HCT116 (cell line): ENCODE measurements at regions not wholly inside any gene's neighbourhood (a gene's known extent, or its start where the extent isn't known, plus 50 kb on each side); places are given as distances from the start of the nearest gene placed in this dataset.
"Not testable (repeated sequence)": the region's sequence is repeated elsewhere in the genome, so short reads cannot be mapped to it uniquely, and the experiment has no call there.

ENCODE experiments used
- ATAC-seq: fragments of 200-7000 bp; cut with Tn5 transposase; 2 replicates; pipeline ENCODE4 v1.9.1; 2020; ENCODE audit warnings: mild to moderate bottlenecking, moderate library complexity
- BruUV-seq: library from RNA; stranded (reverse); fragments of 400-500 nt; replicated peaks from 2 replicates; lab custom pipeline; 2021; lab: Mats Ljungman, UMichigan
- CTCF ChIA-PET: fragments of 300-600 bp; sonication (Branson Sonifier 250); formaldehyde crosslinking; loops from one replicate; lab custom pipeline; 2021; ENCODE audit warnings: antibody characterized with exemption; lab: Charles Lee
- POLR2A ChIA-PET: fragments of 300-600, 350-600 bp; sonication (Branson Sonifier 250); formaldehyde crosslinking; loops from one replicate; lab custom pipeline; 2021; ENCODE audit warnings: antibody characterized with exemption; lab: Charles Lee
- RAD21 ChIA-PET, 2 experiments: fragments of 300-600 bp; sonication (Branson Sonifier 250); formaldehyde crosslinking; loops; one replicate each; lab custom pipeline; 2023; ENCODE audit warnings: low total read pairs in 2 of 2; ENCODE audit not compliant: uncharacterized antibody in 2 of 2, unreplicated experiment in 2 of 2, low non-redundant PET in 1 of 2; lab: Charles Lee
- DNase-seq: peaks from one replicate; pipeline ENCODE4 v3.0.0-alpha.2; 2010; ENCODE audit warnings: low read depth, low spot score
- H2AFZ ChIP-seq: fragments of 200-600 bp; shearing (Covaris generic), sonication (generic); 2 replicates; pipeline ENCODE4 v1.6.1; 2017; ENCODE audit warnings: low read depth, mixed run types, mixed read lengths, antibody characterized with exemption, low read length; ENCODE audit not compliant: poor library complexity, severe bottlenecking
- H3K27ac ChIP-seq: 2 replicates; pipeline ENCODE4 v1.5.1; 2012; ENCODE audit warnings: low read depth, low read length
- H3K27me3 ChIP-seq: fragments of 200-600 bp; sonication (generic); 2 replicates; pipeline ENCODE4 v1.6.1; 2016; ENCODE audit warnings: mixed run types, low read length, mixed read lengths; ENCODE audit not compliant: insufficient read depth
- H3K36me3 ChIP-seq, 2 experiments: fragments of 200-500 bp in 1 of 2; fragments of 200-600 bp in 1 of 2; sonication (Bioruptor generic) in 1 of 2; sonication (generic) in 1 of 2; 2 replicates each; pipeline versions ENCODE4 v1.5.1 to v1.6.1; 2014 to 2016; ENCODE audit warnings: low read length in 2 of 2, inconsistent platforms in 1 of 2, mixed read lengths in 1 of 2, mixed run types in 1 of 2; ENCODE audit not compliant: insufficient read depth in 2 of 2, control insufficient read depth in 1 of 2
- H3K4me1 ChIP-seq, 2 experiments: fragments of 200-600 bp in 1 of 2; sonication (generic) in 1 of 2; 2 replicates each; pipeline versions ENCODE4 v1.5.1 to v1.6.1; 2012 to 2017; ENCODE audit warnings: low read length in 2 of 2, inconsistent platforms in 1 of 2, mild to moderate bottlenecking in 1 of 2, mixed read lengths in 1 of 2, mixed run types in 1 of 2, moderate library complexity in 1 of 2; ENCODE audit not compliant: insufficient read depth in 2 of 2, control insufficient read depth in 1 of 2
- H3K4me2 ChIP-seq: fragments of 200-600 bp; sonication (generic); 2 replicates; pipeline ENCODE4 v1.6.1; 2017; ENCODE audit warnings: mixed run types, low read length, mixed read lengths
- H3K4me3 ChIP-seq, 2 experiments: fragments of 200-600 bp in 1 of 2; sonication (generic) in 1 of 2; replicated peaks in 1 of 2; 2 replicates each; pipeline ENCODE4 v1.5.1; 2011 to 2016; ENCODE audit warnings: low read length in 2 of 2, control low read depth in 1 of 2, low read depth in 1 of 2, mild to moderate bottlenecking in 1 of 2, mixed read lengths in 1 of 2, mixed run types in 1 of 2
- H3K79me2 ChIP-seq: fragments of 200-600 bp; sonication (generic); 2 replicates; pipeline ENCODE4 v1.6.1; 2017; ENCODE audit warnings: mild to moderate bottlenecking, mixed run types, low read length, moderate library complexity, mixed read lengths; ENCODE audit not compliant: insufficient read depth
- H3K9ac ChIP-seq: fragments of 200-600 bp; sonication (generic); 2 replicates; pipeline ENCODE4 v1.6.1; 2016; ENCODE audit warnings: low read length, mixed read lengths
- H3K9me2 ChIP-seq: fragments of 200-600 bp; sonication (generic), shearing (Covaris generic); 2 replicates; pipeline ENCODE4 v1.6.1; 2017; ENCODE audit warnings: mixed run types, mild to moderate bottlenecking, moderate library complexity; ENCODE audit not compliant: insufficient read depth
- H3K9me3 ChIP-seq, 2 experiments: fragments of 200-500 bp in 1 of 2; fragments of 200-600 bp in 1 of 2; sonication (Bioruptor generic) in 1 of 2; sonication (generic) in 1 of 2; 2 replicates each; pipeline ENCODE4 v1.6.1; 2014 to 2017; ENCODE audit warnings: low read length in 2 of 2, mixed read lengths in 2 of 2, inconsistent platforms in 1 of 2, low read depth in 1 of 2, mild to moderate bottlenecking in 1 of 2, mixed run types in 1 of 2, moderate library complexity in 1 of 2; ENCODE audit not compliant: control insufficient read depth in 1 of 2, insufficient read depth in 1 of 2
- H4K20me1 ChIP-seq: fragments of 200-600 bp; sonication (generic), shearing (Covaris generic); 2 replicates; pipeline ENCODE4 v1.6.1; 2017; ENCODE audit warnings: mixed run types, mild to moderate bottlenecking, moderate library complexity; ENCODE audit not compliant: insufficient read depth
- CBX3 ChIP-seq: IDR thresholded peaks from 2 replicates; pipeline ENCODE4 v1.6.1; 2012; ENCODE audit warnings: low read depth
- CEBPB ChIP-seq: IDR thresholded peaks from 2 replicates; pipeline ENCODE4 v1.6.1; 2012; ENCODE audit warnings: low read depth
- CTCF ChIP-seq, 3 experiments: fragments of 200-600 bp in 1 of 3; sonication (generic) in 1 of 3; IDR thresholded peaks in 2 of 3; conservative IDR thresholded peaks in 1 of 3; 2 replicates each; pipeline ENCODE4 v1.5.1; 2012 to 2017; ENCODE audit warnings: low read depth in 2 of 3, low read length in 2 of 3, antibody characterized with exemption in 1 of 3, borderline replicate concordance in 1 of 3, control low read depth in 1 of 3, mild to moderate bottlenecking in 1 of 3, mixed read lengths in 1 of 3, mixed run types in 1 of 3, moderate library complexity in 1 of 3; ENCODE audit not compliant: insufficient read depth in 1 of 3
- EGR1 ChIP-seq: IDR thresholded peaks from 2 replicates; pipeline ENCODE4 v1.6.1; 2012; ENCODE audit warnings: low read depth
- ELF1 ChIP-seq: IDR thresholded peaks from 2 replicates; pipeline ENCODE4 v1.6.1; 2012; ENCODE audit warnings: low read depth, borderline replicate concordance
- EZH2 ChIP-seq: fragments of 200-600 bp; sonication (generic); IDR thresholded peaks from 2 replicates; pipeline ENCODE4 v1.6.1; 2017; ENCODE audit warnings: antibody characterized with exemption, mixed run types
- EZH2phosphoT487 ChIP-seq: fragments of 200-600 bp; IDR thresholded peaks from 2 replicates; pipeline ENCODE4 v1.6.1; 2018; ENCODE audit warnings: antibody characterized with exemption, borderline replicate concordance
- FOSL1 ChIP-seq: IDR thresholded peaks from 2 replicates; pipeline ENCODE4 v1.6.1; 2012; ENCODE audit warnings: low read depth
- JUND ChIP-seq: IDR thresholded peaks from 2 replicates; pipeline ENCODE4 v1.6.1; 2012
- MAX ChIP-seq: IDR thresholded peaks from 2 replicates; pipeline ENCODE4 v1.6.1; 2012
- POLR2AphosphoS5 ChIP-seq: IDR thresholded peaks from 2 replicates; pipeline ENCODE4 v1.6.1; 2011; ENCODE audit warnings: mild to moderate bottlenecking, low read depth, low read length, moderate library complexity
- RAD21 ChIP-seq: IDR thresholded peaks from 2 replicates; pipeline ENCODE4 v1.6.1; 2012; ENCODE audit warnings: low read depth, mild to moderate bottlenecking
- SRF ChIP-seq: IDR thresholded peaks from 2 replicates; pipeline ENCODE4 v1.6.1; 2012; ENCODE audit warnings: low read depth
- ZFX ChIP-seq: fragments of 450-650 bp; IDR thresholded peaks from 2 replicates; pipeline ENCODE4 v1.6.1; 2017
- ZNF274 ChIP-seq: fragments of 200-500 bp; sonication (Bioruptor generic); IDR thresholded peaks from 2 replicates; pipeline ENCODE4 v1.6.1; 2014; ENCODE audit warnings: mild to moderate bottlenecking, low read depth, low read length, inconsistent platforms
- intact Hi-C: fragments of 100-400 bp; cut with micrococcal nuclease; formaldehyde crosslinking; loops from 2 replicates; pipeline ENCODE4 v1.10.0; 2022
- TF ChIP-seq, protein P1 (sequence below): IDR thresholded peaks from 2 replicates; pipeline ENCODE4 v1.6.1; 2012; ENCODE audit warnings: low read depth

- H3K27ac ChIP-seq, H3K36me3 ChIP-seq, ATAC-seq, DNase-seq, POLR2A ChIA-PET, H3K9ac ChIP-seq, RAD21 ChIA-PET, BruUV-seq, H3K9me2 ChIP-seq, H3K79me2 ChIP-seq, intact Hi-C loops, H3K4me1 ChIP-seq, H3K4me2 ChIP-seq, H2AFZ ChIP-seq, H4K20me1 ChIP-seq, CTCF ChIA-PET, H3K4me3 ChIP-seq, H3K27me3 ChIP-seq: not testable (repeated sequence)
- peaks cover 5 to 17% of the 10 kb centered on the region in 2 experiments; a peak in 2 of 4 replicates for H3K9me3 ChIP-seq
Observed at GRCh38 chr14:85077716-85078115, 452.2 kb upstream of the FLRT2 start.

GRCh38 chr14:85079842-85080730 is 449.9 kb upstream of the FLRT2 start:
- BruUV-seq: no TSS peak
- CTCF ChIA-PET: no interaction called here
- RAD21 ChIA-PET: no interaction called here
- TF ChIP-seq FOSL1: no peak
- TF ChIP-seq RAD21: no peak
- TF ChIP-seq CTCF (IDR thresholded peaks at IDR 0.05 in 2 of 3, conservative IDR thresholded peaks at IDR 0.05 in 1 of 3; ENCODE audit: borderline replicate concordance in 1 of 3, insufficient read depth in 1 of 3, low read depth in 2 of 3, low read length in 2 of 3): no peak
- no peak for TF ChIP-seq ZNF274
- TF ChIP-seq, protein P1, sequence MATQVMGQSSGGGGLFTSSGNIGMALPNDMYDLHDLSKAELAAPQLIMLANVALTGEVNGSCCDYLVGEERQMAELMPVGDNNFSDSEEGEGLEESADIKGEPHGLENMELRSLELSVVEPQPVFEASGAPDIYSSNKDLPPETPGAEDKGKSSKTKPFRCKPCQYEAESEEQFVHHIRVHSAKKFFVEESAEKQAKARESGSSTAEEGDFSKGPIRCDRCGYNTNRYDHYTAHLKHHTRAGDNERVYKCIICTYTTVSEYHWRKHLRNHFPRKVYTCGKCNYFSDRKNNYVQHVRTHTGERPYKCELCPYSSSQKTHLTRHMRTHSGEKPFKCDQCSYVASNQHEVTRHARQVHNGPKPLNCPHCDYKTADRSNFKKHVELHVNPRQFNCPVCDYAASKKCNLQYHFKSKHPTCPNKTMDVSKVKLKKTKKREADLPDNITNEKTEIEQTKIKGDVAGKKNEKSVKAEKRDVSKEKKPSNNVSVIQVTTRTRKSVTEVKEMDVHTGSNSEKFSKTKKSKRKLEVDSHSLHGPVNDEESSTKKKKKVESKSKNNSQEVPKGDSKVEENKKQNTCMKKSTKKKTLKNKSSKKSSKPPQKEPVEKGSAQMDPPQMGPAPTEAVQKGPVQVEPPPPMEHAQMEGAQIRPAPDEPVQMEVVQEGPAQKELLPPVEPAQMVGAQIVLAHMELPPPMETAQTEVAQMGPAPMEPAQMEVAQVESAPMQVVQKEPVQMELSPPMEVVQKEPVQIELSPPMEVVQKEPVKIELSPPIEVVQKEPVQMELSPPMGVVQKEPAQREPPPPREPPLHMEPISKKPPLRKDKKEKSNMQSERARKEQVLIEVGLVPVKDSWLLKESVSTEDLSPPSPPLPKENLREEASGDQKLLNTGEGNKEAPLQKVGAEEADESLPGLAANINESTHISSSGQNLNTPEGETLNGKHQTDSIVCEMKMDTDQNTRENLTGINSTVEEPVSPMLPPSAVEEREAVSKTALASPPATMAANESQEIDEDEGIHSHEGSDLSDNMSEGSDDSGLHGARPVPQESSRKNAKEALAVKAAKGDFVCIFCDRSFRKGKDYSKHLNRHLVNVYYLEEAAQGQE: no peak
- no peak for TF ChIP-seq POLR2AphosphoS5
- TF ChIP-seq CEBPB: no peak
- TF ChIP-seq JUND: no peak
- no peak for TF ChIP-seq ELF1
- no peak for TF ChIP-seq EZH2
- TF ChIP-seq EZH2phosphoT487: no peak
- TF ChIP-seq CBX3: no peak
- no peak for TF ChIP-seq SRF
- TF ChIP-seq ZFX: no peak
- TF ChIP-seq MAX: no peak
- no peak for TF ChIP-seq EGR1

More at GRCh38 chr14:85079842-85080730, 449.9 kb upstream of the FLRT2 start:
- intact Hi-C loops: no loop called here
- no peaks in the 10 kb centered on the region for H3K79me2 ChIP-seq
- H3K4me2 ChIP-seq: no peak overlapping the region
- H3K4me3 ChIP-seq: no peak overlapping the region
- ATAC-seq (no peak), DNase-seq (no peak)
- H3K36me3 ChIP-seq: no peaks in the 10 kb centered on the region
- H3K27me3 ChIP-seq: no peaks in the 10 kb centered on the region
- POLR2A ChIA-PET: no interaction called here
- no peaks in the 10 kb centered on the region for H3K4me1 ChIP-seq
- H2AFZ ChIP-seq: no peak overlapping the region
- H3K9me3 ChIP-seq: peaks cover 5 to 17% of the 10 kb centered on the region in 2 experiments; a peak in 2 of 4 replicates
- H4K20me1 ChIP-seq: no peaks in the 10 kb centered on the region
- H3K9ac ChIP-seq: no peak overlapping the region
- H3K9me2 ChIP-seq: no peaks in the 10 kb centered on the region
- H3K27ac ChIP-seq: no peak overlapping the region
